Gastrocnemius medialis (tissue), 4 donors: ENCODE measurements at regions not wholly inside any gene's neighbourhood (a gene's known extent, or its start where the extent isn't known, plus 50 kb on each side); places are given as distances from the start of the nearest gene placed in this dataset.
A peak's percentile ranks its signal among the peaks of the same experiment; 100 is the strongest.

Experiments used
- ATAC-seq, 2 donors: fragments of 150-250 bp; one replicate each; pipeline ENCODE4 v1.9.1; 2016
- DNase-seq, 2 donors: peaks; one replicate each; pipeline ENCODE4 v3.0.0-alpha.2; 2019
- H3K27ac ChIP-seq, 4 donors: fragments of 200-600 bp; sonication (generic); 1 replicate in 1 of 4; 2 replicates in 3 of 4; pipeline ENCODE4 v1.5.1; 2016 to 2018; ENCODE audit warnings: mild to moderate bottlenecking in 2 of 4, moderate library complexity in 1 of 4
- H3K27me3 ChIP-seq, 3 donors: fragments of 200-600 bp; sonication (generic) in 2 of 3; 1 replicate in 1 of 3; 2 replicates in 2 of 3; pipeline versions ENCODE4 v1.5.1 to v1.6.0; 2016 to 2019; ENCODE audit warnings: mild to moderate bottlenecking in 1 of 3, moderate library complexity in 1 of 3
- H3K36me3 ChIP-seq, 2 donors: fragments of 200-600 bp; sonication (generic) in 1 of 2; one replicate each; pipeline ENCODE4 v1.5.1; 2017 to 2018
- H3K4me1 ChIP-seq, 2 donors: fragments of 200-600 bp; sonication (generic) in 1 of 2; one replicate each; pipeline ENCODE4 v1.5.1; 2016 to 2017; ENCODE audit warnings: mild to moderate bottlenecking in 2 of 2
- H3K4me3 ChIP-seq, 4 donors: fragments of 200-600 bp; sonication (generic) in 3 of 4; 1 replicate in 1 of 4; 2 replicates in 3 of 4; pipeline ENCODE4 v1.5.1; 2016 to 2019; ENCODE audit warnings: mild to moderate bottlenecking in 2 of 4
- H3K9me3 ChIP-seq, 3 donors: fragments of 200-600 bp; sonication (generic) in 2 of 3; 1 replicate in 1 of 3; 2 replicates in 2 of 3; pipeline ENCODE4 v1.5.1; 2016 to 2019
- POLR2A ChIP-seq, 2 donors: fragments of 450-650 bp; IDR thresholded peaks; one replicate each; pipeline ENCODE4 v1.6.1; 2017; ENCODE audit warnings: antibody characterized with exemption in 2 of 2, mild to moderate bottlenecking in 2 of 2, moderate library complexity in 2 of 2
- in situ Hi-C, 4 donors: fragments of 200-750 bp; cut with MboI; loops; one replicate each; pipeline versions ENCODE4 v1.15.0 to v1.8.0; 2017; ENCODE audit warnings: low sequenced_read_pairs in 4 of 4
- intact Hi-C: fragments of 100-400 bp; cut with DNase I; formaldehyde crosslinking; loops from one replicate; pipeline ENCODE4 v1.15.1; 2023; ENCODE audit warnings: low total_unique reads
- TF ChIP-seq, protein P1 (sequence below), 5 experiments: fragments of 450-650 bp in 3 of 5; fragments of 200-600 bp in 2 of 5; sonication (generic) in 2 of 5; IDR thresholded peaks in 4 of 5; conservative IDR thresholded peaks in 1 of 5; 1 replicate in 4 of 5; 2 replicates in 1 of 5; pipeline ENCODE4 v1.5.1; 2016 to 2019; ENCODE audit warnings: antibody characterized with exemption in 5 of 5, mild to moderate bottlenecking in 3 of 5, moderate library complexity in 3 of 5

DNA sequence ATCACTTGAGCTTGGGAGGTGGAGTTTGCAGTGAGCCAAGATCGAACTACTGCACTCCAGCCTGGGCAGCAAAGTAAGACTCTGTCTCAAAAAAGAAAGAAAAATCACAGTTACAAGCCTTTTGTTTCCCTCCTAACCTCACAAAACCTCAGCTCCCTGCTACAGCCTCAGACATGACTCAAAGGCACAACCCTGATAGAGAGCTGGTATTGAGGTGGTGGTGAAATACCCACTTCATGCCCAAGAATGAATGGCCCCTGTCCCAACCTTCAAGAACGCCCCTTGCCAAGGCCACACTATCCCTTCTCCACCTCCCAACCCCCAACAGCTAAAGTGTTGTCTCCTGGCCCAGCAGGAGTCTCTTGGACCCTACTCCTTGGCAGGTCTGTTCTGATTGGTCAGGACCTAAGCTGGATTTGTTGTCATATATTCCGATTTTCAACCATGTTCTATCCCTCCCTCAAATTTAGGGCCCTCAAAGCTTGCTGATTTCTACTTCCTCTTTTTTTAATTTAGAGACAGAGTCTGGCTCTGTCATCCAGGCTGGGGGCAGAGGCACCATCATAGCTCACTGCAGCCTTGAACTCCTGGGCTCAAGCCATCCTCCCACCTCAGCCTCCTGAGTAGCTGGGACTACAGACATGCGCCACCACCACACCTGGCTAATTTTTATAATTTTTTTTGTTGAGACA, 61.9 kb upstream of the BZW1 start:
- no peaks in the 10 kb centered on the region for H3K9me3 ChIP-seq
- no peak for ATAC-seq
- in situ Hi-C loops (no loop called here), intact Hi-C loops (loop anchor here (5.0 kb wide), 1 partner anchor 63 kb away; the partner anchor contains the start of gene BZW1)
- no peaks in the 10 kb centered on the region for H3K27me3 ChIP-seq
- H3K4me1 ChIP-seq = peaks cover 5 to 6% of the 10 kb centered on the region in 2 donors
- H3K4me3 ChIP-seq = no peak overlapping the region
- H3K36me3 ChIP-seq = no peaks in the 10 kb centered on the region
- H3K27ac ChIP-seq = no peak overlapping the region
- TF ChIP-seq POLR2A (IDR thresholded peaks at IDR 0.05) = no peak
- TF ChIP-seq, protein P1, sequence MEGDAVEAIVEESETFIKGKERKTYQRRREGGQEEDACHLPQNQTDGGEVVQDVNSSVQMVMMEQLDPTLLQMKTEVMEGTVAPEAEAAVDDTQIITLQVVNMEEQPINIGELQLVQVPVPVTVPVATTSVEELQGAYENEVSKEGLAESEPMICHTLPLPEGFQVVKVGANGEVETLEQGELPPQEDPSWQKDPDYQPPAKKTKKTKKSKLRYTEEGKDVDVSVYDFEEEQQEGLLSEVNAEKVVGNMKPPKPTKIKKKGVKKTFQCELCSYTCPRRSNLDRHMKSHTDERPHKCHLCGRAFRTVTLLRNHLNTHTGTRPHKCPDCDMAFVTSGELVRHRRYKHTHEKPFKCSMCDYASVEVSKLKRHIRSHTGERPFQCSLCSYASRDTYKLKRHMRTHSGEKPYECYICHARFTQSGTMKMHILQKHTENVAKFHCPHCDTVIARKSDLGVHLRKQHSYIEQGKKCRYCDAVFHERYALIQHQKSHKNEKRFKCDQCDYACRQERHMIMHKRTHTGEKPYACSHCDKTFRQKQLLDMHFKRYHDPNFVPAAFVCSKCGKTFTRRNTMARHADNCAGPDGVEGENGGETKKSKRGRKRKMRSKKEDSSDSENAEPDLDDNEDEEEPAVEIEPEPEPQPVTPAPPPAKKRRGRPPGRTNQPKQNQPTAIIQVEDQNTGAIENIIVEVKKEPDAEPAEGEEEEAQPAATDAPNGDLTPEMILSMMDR (IDR thresholded peaks at IDR 0.05 in 4 of 5, conservative IDR thresholded peaks at IDR 0.05 in 1 of 5) = no peak
- no peak for DNase-seq

DNA sequence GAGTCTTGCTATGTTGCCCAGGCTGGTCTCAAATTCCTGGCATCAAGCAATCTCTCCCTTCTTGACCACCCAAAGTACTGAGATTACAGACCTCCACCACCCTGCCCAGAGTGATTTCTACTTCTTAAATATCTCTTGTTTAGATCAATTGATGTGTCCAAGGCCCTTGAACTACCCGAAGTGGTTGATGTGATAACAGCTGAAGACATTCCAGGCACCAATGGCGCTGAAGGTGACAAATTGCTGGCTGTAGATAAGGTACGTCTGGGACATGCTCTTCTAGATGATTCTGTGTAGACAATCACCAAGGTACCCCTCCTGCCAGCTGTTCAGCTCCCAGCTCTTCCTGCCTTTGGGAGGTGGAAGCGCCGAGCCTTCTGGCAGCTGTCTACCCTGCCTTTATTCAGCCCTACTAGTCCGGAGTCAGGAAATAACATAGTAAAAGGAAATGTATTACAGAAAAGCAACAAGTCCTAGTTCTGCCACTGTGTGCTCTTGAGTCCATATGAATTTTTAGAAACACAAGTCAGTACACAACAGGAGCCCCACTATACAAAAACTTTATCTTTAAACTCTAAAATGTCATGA, 61.3 kb upstream of the BZW1 start:
- ATAC-seq = no peak

DNA sequence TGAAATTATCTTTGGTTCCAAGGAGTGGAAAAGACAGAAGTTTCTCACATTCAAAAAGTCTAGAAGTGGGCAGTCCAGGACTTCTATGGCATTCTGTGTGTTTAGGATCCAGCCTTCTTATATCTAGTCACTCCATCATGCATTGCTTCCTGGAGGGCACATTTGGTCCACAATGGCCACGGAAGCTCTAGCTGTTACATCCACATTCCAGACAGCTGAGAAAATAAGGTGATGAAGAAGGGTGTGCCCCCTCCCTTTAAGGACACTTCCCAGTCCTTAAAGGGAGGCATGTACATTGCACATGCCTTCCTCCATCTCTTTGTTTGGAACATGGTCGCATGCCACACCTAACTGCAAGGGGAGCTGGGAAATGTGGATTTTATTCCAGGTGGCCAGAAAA, 59.9 kb upstream of the BZW1 start:
- TF ChIP-seq POLR2A (IDR thresholded peaks at IDR 0.05) = no peak
- TF ChIP-seq, protein P1 (IDR thresholded peaks at IDR 0.05 in 4 of 5, conservative IDR thresholded peaks at IDR 0.05 in 1 of 5) = no peak
- H3K4me1 ChIP-seq = peaks cover 5 to 6% of the 10 kb centered on the region in 2 donors
- H3K4me3 ChIP-seq = no peak overlapping the region
- intact Hi-C loops (no loop called here), in situ Hi-C loops (no loop called here)
- H3K9me3 ChIP-seq = no peaks in the 10 kb centered on the region
- DNase-seq (no peak), ATAC-seq (no peak)
- H3K27me3 ChIP-seq = no peaks in the 10 kb centered on the region
- H3K27ac ChIP-seq = peak overlapping the region in 1 of 4 donors; percentile 11
- H3K36me3 ChIP-seq = no peaks in the 10 kb centered on the region

More for the DNA sequence above, 61.3 kb upstream of the BZW1 start:
- no peak for TF ChIP-seq POLR2A (IDR thresholded peaks at IDR 0.05)
- Histone ChIP-seq H3K27ac (no peak overlapping the region), H3K4me1 (peaks cover 5 to 6% of the 10 kb centered on the region in 2 donors), H3K36me3 (no peaks in the 10 kb centered on the region), H3K4me3 (no peak overlapping the region), H3K9me3 (no peaks in the 10 kb centered on the region), H3K27me3 (no peaks in the 10 kb centered on the region)
- in situ Hi-C loops (no loop called here), intact Hi-C loops (no loop called here)
- DNase-seq = no peak

DNA sequence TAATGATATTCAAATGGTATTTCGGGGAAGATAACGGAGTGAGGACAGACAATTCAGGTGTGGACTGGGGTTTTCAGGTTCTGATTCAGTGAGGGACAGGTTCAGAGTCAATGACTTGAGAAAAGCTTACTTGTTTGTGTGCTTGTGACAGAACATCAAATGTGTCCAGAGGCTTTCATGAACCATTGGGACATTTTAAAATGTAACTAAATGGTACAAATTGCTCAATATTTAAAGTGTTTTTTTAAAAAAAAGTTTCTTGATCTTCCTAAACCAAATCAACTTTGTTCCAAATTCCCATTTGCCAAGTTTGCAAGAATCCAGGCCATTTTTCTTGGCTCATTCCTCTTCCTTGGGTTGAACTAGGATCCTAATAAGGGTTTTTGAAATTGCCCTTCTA, 59.4 kb upstream of the BZW1 start:
- ATAC-seq = peak; percentile 30 to 42
- no peak for DNase-seq
- in situ Hi-C loops (no loop called here), intact Hi-C loops (no loop called here)
- Histone ChIP-seq H3K4me3 (no peak overlapping the region), H3K9me3 (no peaks in the 10 kb centered on the region), H3K36me3 (no peaks in the 10 kb centered on the region), H3K27me3 (no peaks in the 10 kb centered on the region), H3K27ac (peak overlapping the region in 1 of 4 donors; percentile 11), H3K4me1 (peaks cover 3 to 6% of the 10 kb centered on the region in 2 donors)
- TF ChIP-seq, protein P1 (IDR thresholded peaks at IDR 0.05 in 4 of 5, conservative IDR thresholded peaks at IDR 0.05 in 1 of 5) = no peak
- no peak for TF ChIP-seq POLR2A (IDR thresholded peaks at IDR 0.05)

DNA sequence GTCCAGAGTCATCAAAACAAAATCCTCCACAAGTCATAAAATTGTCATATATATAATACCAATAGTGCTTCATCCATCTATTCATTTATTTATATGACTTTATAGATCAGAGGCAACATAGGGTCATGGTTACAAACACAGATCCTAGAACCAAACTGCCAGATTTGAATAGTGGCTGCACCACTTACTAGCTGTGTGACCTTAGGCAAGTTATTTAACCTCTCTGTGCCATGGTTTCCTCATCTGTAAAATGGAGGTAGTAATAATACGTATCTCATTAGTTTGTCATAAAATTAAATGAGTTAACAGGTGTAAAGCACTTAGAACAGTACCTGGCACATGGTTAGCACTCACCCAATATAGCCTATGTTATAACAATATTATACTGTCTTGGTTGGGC, 58.9 kb upstream of the BZW1 start:
- H3K27me3 ChIP-seq = no peaks in the 10 kb centered on the region
- no peak for TF ChIP-seq POLR2A (IDR thresholded peaks at IDR 0.05)
- TF ChIP-seq, protein P1 (IDR thresholded peaks at IDR 0.05 in 4 of 5, conservative IDR thresholded peaks at IDR 0.05 in 1 of 5) = no peak
- no peak overlapping the region for H3K4me3 ChIP-seq
- no peak for DNase-seq
- no peaks in the 10 kb centered on the region for H3K36me3 ChIP-seq
- peaks cover 0 to 6% of the 10 kb centered on the region in 2 donors for H3K4me1 ChIP-seq
- no peak overlapping the region for H3K27ac ChIP-seq
- in situ Hi-C loops = no loop called here
- no peaks in the 10 kb centered on the region for H3K9me3 ChIP-seq
- ATAC-seq = no peak
- intact Hi-C loops = no loop called here
